HCT116 (cell line): ENCODE measurements at regions not wholly inside any gene's neighbourhood (a gene's known extent, or its start where the extent isn't known, plus 50 kb on each side); places are given as distances from the start of the nearest gene placed in this dataset.

Experiments used
- ATAC-seq: fragments of 200-7000 bp; cut with Tn5 transposase; 2 replicates; pipeline ENCODE4 v1.9.1; 2020; ENCODE audit warnings: mild to moderate bottlenecking, moderate library complexity
- BruUV-seq: library from RNA; stranded (reverse); fragments of 400-500 nt; replicated peaks from 2 replicates; lab custom pipeline; 2021; lab: Mats Ljungman, UMichigan
- CTCF ChIA-PET: fragments of 300-600 bp; sonication (Branson Sonifier 250); formaldehyde crosslinking; loops from one replicate; lab custom pipeline; 2021; ENCODE audit warnings: antibody characterized with exemption; lab: Charles Lee
- POLR2A ChIA-PET: fragments of 300-600, 350-600 bp; sonication (Branson Sonifier 250); formaldehyde crosslinking; loops from one replicate; lab custom pipeline; 2021; ENCODE audit warnings: antibody characterized with exemption; lab: Charles Lee
- RAD21 ChIA-PET, 2 experiments: fragments of 300-600 bp; sonication (Branson Sonifier 250); formaldehyde crosslinking; loops; one replicate each; lab custom pipeline; 2023; ENCODE audit warnings: low total read pairs in 2 of 2; ENCODE audit not compliant: uncharacterized antibody in 2 of 2, unreplicated experiment in 2 of 2, low non-redundant PET in 1 of 2; lab: Charles Lee
- DNase-seq: peaks from one replicate; pipeline ENCODE4 v3.0.0-alpha.2; 2010; ENCODE audit warnings: low read depth, low spot score
- H2AFZ ChIP-seq: fragments of 200-600 bp; shearing (Covaris generic), sonication (generic); 2 replicates; pipeline ENCODE4 v1.6.1; 2017; ENCODE audit warnings: low read depth, mixed run types, mixed read lengths, antibody characterized with exemption, low read length; ENCODE audit not compliant: poor library complexity, severe bottlenecking
- H3K27ac ChIP-seq: 2 replicates; pipeline ENCODE4 v1.5.1; 2012; ENCODE audit warnings: low read depth, low read length
- H3K27me3 ChIP-seq: fragments of 200-600 bp; sonication (generic); 2 replicates; pipeline ENCODE4 v1.6.1; 2016; ENCODE audit warnings: mixed run types, low read length, mixed read lengths; ENCODE audit not compliant: insufficient read depth
- H3K36me3 ChIP-seq, 2 experiments: fragments of 200-500 bp in 1 of 2; fragments of 200-600 bp in 1 of 2; sonication (Bioruptor generic) in 1 of 2; sonication (generic) in 1 of 2; 2 replicates each; pipeline versions ENCODE4 v1.5.1 to v1.6.1; 2014 to 2016; ENCODE audit warnings: low read length in 2 of 2, inconsistent platforms in 1 of 2, mixed read lengths in 1 of 2, mixed run types in 1 of 2; ENCODE audit not compliant: insufficient read depth in 2 of 2, control insufficient read depth in 1 of 2
- H3K4me1 ChIP-seq, 2 experiments: fragments of 200-600 bp in 1 of 2; sonication (generic) in 1 of 2; 2 replicates each; pipeline versions ENCODE4 v1.5.1 to v1.6.1; 2012 to 2017; ENCODE audit warnings: low read length in 2 of 2, inconsistent platforms in 1 of 2, mild to moderate bottlenecking in 1 of 2, mixed read lengths in 1 of 2, mixed run types in 1 of 2, moderate library complexity in 1 of 2; ENCODE audit not compliant: insufficient read depth in 2 of 2, control insufficient read depth in 1 of 2
- H3K4me2 ChIP-seq: fragments of 200-600 bp; sonication (generic); 2 replicates; pipeline ENCODE4 v1.6.1; 2017; ENCODE audit warnings: mixed run types, low read length, mixed read lengths
- H3K4me3 ChIP-seq, 2 experiments: fragments of 200-600 bp in 1 of 2; sonication (generic) in 1 of 2; replicated peaks in 1 of 2; 2 replicates each; pipeline ENCODE4 v1.5.1; 2011 to 2016; ENCODE audit warnings: low read length in 2 of 2, control low read depth in 1 of 2, low read depth in 1 of 2, mild to moderate bottlenecking in 1 of 2, mixed read lengths in 1 of 2, mixed run types in 1 of 2
- H3K79me2 ChIP-seq: fragments of 200-600 bp; sonication (generic); 2 replicates; pipeline ENCODE4 v1.6.1; 2017; ENCODE audit warnings: mild to moderate bottlenecking, mixed run types, low read length, moderate library complexity, mixed read lengths; ENCODE audit not compliant: insufficient read depth
- H3K9ac ChIP-seq: fragments of 200-600 bp; sonication (generic); 2 replicates; pipeline ENCODE4 v1.6.1; 2016; ENCODE audit warnings: low read length, mixed read lengths
- H3K9me2 ChIP-seq: fragments of 200-600 bp; sonication (generic), shearing (Covaris generic); 2 replicates; pipeline ENCODE4 v1.6.1; 2017; ENCODE audit warnings: mixed run types, mild to moderate bottlenecking, moderate library complexity; ENCODE audit not compliant: insufficient read depth
- H3K9me3 ChIP-seq, 2 experiments: fragments of 200-500 bp in 1 of 2; fragments of 200-600 bp in 1 of 2; sonication (Bioruptor generic) in 1 of 2; sonication (generic) in 1 of 2; 2 replicates each; pipeline ENCODE4 v1.6.1; 2014 to 2017; ENCODE audit warnings: low read length in 2 of 2, mixed read lengths in 2 of 2, inconsistent platforms in 1 of 2, low read depth in 1 of 2, mild to moderate bottlenecking in 1 of 2, mixed run types in 1 of 2, moderate library complexity in 1 of 2; ENCODE audit not compliant: control insufficient read depth in 1 of 2, insufficient read depth in 1 of 2
- H4K20me1 ChIP-seq: fragments of 200-600 bp; sonication (generic), shearing (Covaris generic); 2 replicates; pipeline ENCODE4 v1.6.1; 2017; ENCODE audit warnings: mixed run types, mild to moderate bottlenecking, moderate library complexity; ENCODE audit not compliant: insufficient read depth
- ATF3 ChIP-seq: IDR thresholded peaks from 2 replicates; pipeline ENCODE4 v1.6.1; 2012
- ELF1 ChIP-seq: IDR thresholded peaks from 2 replicates; pipeline ENCODE4 v1.6.1; 2012; ENCODE audit warnings: low read depth, borderline replicate concordance
- EZH2 ChIP-seq: fragments of 200-600 bp; sonication (generic); IDR thresholded peaks from 2 replicates; pipeline ENCODE4 v1.6.1; 2017; ENCODE audit warnings: antibody characterized with exemption, mixed run types
- EZH2phosphoT487 ChIP-seq: fragments of 200-600 bp; IDR thresholded peaks from 2 replicates; pipeline ENCODE4 v1.6.1; 2018; ENCODE audit warnings: antibody characterized with exemption, borderline replicate concordance
- FOSL1 ChIP-seq: IDR thresholded peaks from 2 replicates; pipeline ENCODE4 v1.6.1; 2012; ENCODE audit warnings: low read depth
- JUND ChIP-seq: IDR thresholded peaks from 2 replicates; pipeline ENCODE4 v1.6.1; 2012
- RAD21 ChIP-seq: IDR thresholded peaks from 2 replicates; pipeline ENCODE4 v1.6.1; 2012; ENCODE audit warnings: low read depth, mild to moderate bottlenecking
- SIN3A ChIP-seq: IDR thresholded peaks from 2 replicates; pipeline ENCODE4 v1.6.1; 2012; ENCODE audit warnings: low read depth
- SRF ChIP-seq: IDR thresholded peaks from 2 replicates; pipeline ENCODE4 v1.6.1; 2012; ENCODE audit warnings: low read depth
- ZBTB33 ChIP-seq: IDR thresholded peaks from 2 replicates; pipeline ENCODE4 v1.6.1; 2011; ENCODE audit warnings: mild to moderate bottlenecking, low read length, moderate library complexity; ENCODE audit not compliant: insufficient replicate concordance; ENCODE audit errors: extremely low read depth
- ZNF274 ChIP-seq: fragments of 200-500 bp; sonication (Bioruptor generic); IDR thresholded peaks from 2 replicates; pipeline ENCODE4 v1.6.1; 2014; ENCODE audit warnings: mild to moderate bottlenecking, low read depth, low read length, inconsistent platforms
- intact Hi-C: fragments of 100-400 bp; cut with micrococcal nuclease; formaldehyde crosslinking; loops from 2 replicates; pipeline ENCODE4 v1.10.0; 2022
- TF ChIP-seq, protein P1 (sequence below): IDR thresholded peaks from 2 replicates; pipeline ENCODE4 v1.6.1; 2012; ENCODE audit warnings: low read depth
- TF ChIP-seq, protein P2 (sequence below), 3 experiments: fragments of 200-600 bp in 1 of 3; sonication (generic) in 1 of 3; IDR thresholded peaks in 2 of 3; conservative IDR thresholded peaks in 1 of 3; 2 replicates each; pipeline ENCODE4 v1.5.1; 2012 to 2017; ENCODE audit warnings: low read depth in 2 of 3, low read length in 2 of 3, antibody characterized with exemption in 1 of 3, borderline replicate concordance in 1 of 3, control low read depth in 1 of 3, mild to moderate bottlenecking in 1 of 3, mixed read lengths in 1 of 3, mixed run types in 1 of 3, moderate library complexity in 1 of 3; ENCODE audit not compliant: insufficient read depth in 1 of 3

DNA sequence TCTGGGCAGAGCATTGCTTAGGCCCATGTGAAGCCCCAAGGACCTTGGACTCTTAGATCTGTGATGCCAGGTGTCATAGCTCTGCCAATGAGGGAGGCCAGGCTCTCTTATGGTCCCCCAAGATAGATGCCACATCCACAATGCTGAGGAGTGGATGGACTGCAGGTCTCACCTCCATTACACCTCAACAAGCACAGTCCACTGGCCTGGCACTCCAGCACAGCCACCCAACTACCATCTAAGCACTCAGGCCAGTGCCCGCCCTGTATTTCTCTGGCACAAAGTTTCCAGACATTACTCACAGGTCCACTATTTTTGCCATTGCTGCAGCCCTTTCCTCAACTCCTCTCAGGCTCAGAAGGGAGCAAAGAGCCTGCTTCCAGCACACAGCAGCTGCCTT is 613.5 kb upstream of the EPHA6 start:
- H4K20me1 ChIP-seq: no peaks in the 10 kb centered on the region
- BruUV-seq: no TSS peak
- no peaks in the 10 kb centered on the region for H3K9me2 ChIP-seq
- ChIA-PET POLR2A (no interaction called here), RAD21 (no interaction called here), CTCF (no interaction called here)
- intact Hi-C loops: no loop called here
- H3K9ac ChIP-seq: no peak overlapping the region
- H3K9me3 ChIP-seq: peaks cover 4 to 19% of the 10 kb centered on the region in 2 experiments; a peak in 2 of 4 replicates
- no peak overlapping the region for H3K27ac ChIP-seq
- TF ChIP-seq EZH2: no peak
- TF ChIP-seq JUND: no peak
- no peak for TF ChIP-seq SRF
- TF ChIP-seq ELF1: no peak
- no peak for TF ChIP-seq FOSL1
- no peak for TF ChIP-seq EZH2phosphoT487
- TF ChIP-seq ZBTB33: no peak
- TF ChIP-seq RAD21: no peak
- no peak for TF ChIP-seq SIN3A
- H3K4me3 ChIP-seq: no peak overlapping the region
- no peak overlapping the region for H3K4me2 ChIP-seq
- H3K4me1 ChIP-seq: no peaks in the 10 kb centered on the region
- ATAC-seq: no peak
- no peaks in the 10 kb centered on the region for H3K36me3 ChIP-seq
- DNase-seq: no peak
- H3K79me2 ChIP-seq: no peaks in the 10 kb centered on the region
- no peak overlapping the region for H2AFZ ChIP-seq
- no peaks in the 10 kb centered on the region for H3K27me3 ChIP-seq

DNA sequence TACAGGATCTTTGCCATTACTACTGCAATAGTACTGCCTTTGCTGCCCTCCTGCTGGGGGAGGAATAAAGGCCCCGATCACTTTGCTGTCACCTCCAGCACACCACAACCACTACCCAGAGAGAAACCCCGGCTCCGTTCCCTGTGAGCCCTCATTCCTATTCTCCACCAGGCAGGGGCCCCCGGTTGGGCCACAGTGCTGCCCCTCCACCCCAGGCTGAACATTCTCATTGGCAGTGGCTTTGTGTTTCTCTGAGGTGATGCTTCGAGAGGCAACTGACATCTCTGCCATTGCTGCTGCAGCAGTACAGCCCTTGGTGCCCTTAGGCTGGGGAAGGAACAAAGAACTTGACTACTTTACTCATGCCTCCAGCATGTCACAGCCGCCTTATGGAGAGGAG is 612.9 kb upstream of the EPHA6 start:
- no peaks in the 10 kb centered on the region for H4K20me1 ChIP-seq
- intact Hi-C loops: no loop called here
- H3K4me3 ChIP-seq: no peak overlapping the region
- no peak for DNase-seq
- ATAC-seq: no peak
- no peaks in the 10 kb centered on the region for H3K27me3 ChIP-seq
- no peaks in the 10 kb centered on the region for H3K9me2 ChIP-seq
- peaks cover 2 to 19% of the 10 kb centered on the region in 2 experiments; a peak in 2 of 4 replicates for H3K9me3 ChIP-seq
- H3K27ac ChIP-seq: no peak overlapping the region
- no peak overlapping the region for H2AFZ ChIP-seq
- BruUV-seq: no TSS peak
- RAD21 ChIA-PET: no interaction called here
- no peaks in the 10 kb centered on the region for H3K4me1 ChIP-seq
- H3K4me2 ChIP-seq: no peak overlapping the region
- CTCF ChIA-PET: no interaction called here
- H3K9ac ChIP-seq: no peak overlapping the region
- H3K36me3 ChIP-seq: no peaks in the 10 kb centered on the region
- POLR2A ChIA-PET: no interaction called here
- H3K79me2 ChIP-seq: no peaks in the 10 kb centered on the region
- TF ChIP-seq SIN3A: no peak
- no peak for TF ChIP-seq EZH2
- no peak for TF ChIP-seq ATF3
- TF ChIP-seq, protein P1, sequence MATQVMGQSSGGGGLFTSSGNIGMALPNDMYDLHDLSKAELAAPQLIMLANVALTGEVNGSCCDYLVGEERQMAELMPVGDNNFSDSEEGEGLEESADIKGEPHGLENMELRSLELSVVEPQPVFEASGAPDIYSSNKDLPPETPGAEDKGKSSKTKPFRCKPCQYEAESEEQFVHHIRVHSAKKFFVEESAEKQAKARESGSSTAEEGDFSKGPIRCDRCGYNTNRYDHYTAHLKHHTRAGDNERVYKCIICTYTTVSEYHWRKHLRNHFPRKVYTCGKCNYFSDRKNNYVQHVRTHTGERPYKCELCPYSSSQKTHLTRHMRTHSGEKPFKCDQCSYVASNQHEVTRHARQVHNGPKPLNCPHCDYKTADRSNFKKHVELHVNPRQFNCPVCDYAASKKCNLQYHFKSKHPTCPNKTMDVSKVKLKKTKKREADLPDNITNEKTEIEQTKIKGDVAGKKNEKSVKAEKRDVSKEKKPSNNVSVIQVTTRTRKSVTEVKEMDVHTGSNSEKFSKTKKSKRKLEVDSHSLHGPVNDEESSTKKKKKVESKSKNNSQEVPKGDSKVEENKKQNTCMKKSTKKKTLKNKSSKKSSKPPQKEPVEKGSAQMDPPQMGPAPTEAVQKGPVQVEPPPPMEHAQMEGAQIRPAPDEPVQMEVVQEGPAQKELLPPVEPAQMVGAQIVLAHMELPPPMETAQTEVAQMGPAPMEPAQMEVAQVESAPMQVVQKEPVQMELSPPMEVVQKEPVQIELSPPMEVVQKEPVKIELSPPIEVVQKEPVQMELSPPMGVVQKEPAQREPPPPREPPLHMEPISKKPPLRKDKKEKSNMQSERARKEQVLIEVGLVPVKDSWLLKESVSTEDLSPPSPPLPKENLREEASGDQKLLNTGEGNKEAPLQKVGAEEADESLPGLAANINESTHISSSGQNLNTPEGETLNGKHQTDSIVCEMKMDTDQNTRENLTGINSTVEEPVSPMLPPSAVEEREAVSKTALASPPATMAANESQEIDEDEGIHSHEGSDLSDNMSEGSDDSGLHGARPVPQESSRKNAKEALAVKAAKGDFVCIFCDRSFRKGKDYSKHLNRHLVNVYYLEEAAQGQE: no peak
- no peak for TF ChIP-seq EZH2phosphoT487
- no peak for TF ChIP-seq RAD21
- TF ChIP-seq ZNF274: no peak
- TF ChIP-seq, protein P2, sequence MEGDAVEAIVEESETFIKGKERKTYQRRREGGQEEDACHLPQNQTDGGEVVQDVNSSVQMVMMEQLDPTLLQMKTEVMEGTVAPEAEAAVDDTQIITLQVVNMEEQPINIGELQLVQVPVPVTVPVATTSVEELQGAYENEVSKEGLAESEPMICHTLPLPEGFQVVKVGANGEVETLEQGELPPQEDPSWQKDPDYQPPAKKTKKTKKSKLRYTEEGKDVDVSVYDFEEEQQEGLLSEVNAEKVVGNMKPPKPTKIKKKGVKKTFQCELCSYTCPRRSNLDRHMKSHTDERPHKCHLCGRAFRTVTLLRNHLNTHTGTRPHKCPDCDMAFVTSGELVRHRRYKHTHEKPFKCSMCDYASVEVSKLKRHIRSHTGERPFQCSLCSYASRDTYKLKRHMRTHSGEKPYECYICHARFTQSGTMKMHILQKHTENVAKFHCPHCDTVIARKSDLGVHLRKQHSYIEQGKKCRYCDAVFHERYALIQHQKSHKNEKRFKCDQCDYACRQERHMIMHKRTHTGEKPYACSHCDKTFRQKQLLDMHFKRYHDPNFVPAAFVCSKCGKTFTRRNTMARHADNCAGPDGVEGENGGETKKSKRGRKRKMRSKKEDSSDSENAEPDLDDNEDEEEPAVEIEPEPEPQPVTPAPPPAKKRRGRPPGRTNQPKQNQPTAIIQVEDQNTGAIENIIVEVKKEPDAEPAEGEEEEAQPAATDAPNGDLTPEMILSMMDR (IDR thresholded peaks at IDR 0.05 in 2 of 3, conservative IDR thresholded peaks at IDR 0.05 in 1 of 3; ENCODE audit: borderline replicate concordance in 1 of 3, insufficient read depth in 1 of 3, low read depth in 2 of 3, low read length in 2 of 3): no peak
